ENCODE measurements at regions not wholly inside any gene's neighbourhood (a gene's known extent, or its start where the extent isn't known, plus 50 kb on each side); places are given as distances from the start of the nearest gene placed in this dataset.

DNA sequence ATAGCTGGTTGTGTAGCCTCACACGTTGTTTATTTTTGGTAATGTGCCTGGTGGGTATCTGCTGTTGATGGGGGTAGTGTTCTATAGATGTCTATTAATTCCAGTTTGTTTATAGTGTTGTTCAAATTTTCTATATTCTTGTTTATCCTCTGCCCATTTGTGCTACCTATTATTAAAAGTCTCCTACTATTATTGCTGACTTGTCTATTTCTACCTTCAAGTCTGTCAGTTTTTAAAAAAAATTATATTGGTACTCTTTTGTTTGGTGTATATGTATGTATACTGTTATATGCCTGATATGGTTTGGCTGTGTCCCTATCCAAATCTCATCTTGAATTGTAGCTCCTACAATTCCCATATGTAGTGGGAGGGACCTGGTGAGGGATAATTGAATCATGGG lies 578.6 kb downstream of the PCDH7 start:
- DNase-seq: no peak

DNA sequence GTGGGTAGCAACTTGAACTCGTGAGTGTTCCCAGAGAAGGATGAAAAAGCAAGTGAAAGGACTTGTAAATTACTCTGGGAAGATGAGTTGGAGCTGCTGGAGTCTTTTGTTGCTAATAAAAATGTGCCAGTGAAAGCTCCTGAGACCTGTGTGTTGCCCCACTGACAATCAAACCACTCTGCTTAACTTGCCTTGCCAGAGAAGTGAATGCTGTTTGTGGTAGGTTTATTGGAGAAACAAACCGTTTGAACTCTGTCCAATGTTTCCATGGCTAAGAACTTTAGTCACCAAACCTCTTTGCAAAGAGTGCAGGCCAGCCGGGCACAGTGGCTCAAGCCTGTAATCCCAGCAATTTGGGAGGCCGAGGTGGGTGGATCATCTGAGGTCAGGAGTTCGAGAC lies 586.9 kb downstream of the PCDH7 start:
- no peak for DNase-seq

DNA sequence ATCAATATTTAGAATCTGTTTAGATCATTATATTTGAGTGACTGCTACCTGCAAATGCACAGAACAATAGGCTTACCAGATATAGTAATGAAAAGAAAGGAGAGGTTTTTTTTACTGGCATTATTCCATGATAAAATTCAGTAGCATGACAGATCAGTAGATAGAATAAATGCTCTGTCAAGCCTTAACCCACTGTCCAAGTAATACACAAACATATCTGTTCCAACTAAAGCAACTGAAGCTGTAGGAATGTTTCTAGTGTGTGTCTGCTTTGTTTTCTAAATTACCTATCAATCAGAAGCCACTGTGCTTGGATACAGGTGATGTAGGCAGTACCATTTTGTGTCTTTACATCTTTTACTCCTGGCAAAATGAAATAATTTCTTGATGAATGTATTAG lies 604.6 kb downstream of the PCDH7 start:
- DNase-seq: no peak

DNA sequence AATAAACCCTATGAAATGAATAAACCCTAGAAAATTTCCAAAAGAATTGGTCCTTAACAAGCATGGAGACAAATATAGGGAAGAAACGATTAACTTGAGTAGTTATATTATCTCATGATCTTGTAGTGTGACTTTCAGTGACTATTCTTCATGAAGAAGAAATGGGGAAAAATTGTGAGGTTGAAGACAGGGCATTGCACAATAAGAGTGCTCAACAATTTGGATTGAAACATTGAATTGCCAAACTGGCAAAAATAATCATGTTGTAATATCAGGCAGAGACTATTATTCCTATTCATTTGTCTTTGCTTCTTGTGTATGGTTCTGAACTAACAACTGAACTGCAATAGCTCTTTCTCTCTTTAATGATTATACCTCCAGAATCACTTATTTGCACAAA lies 605.1 kb downstream of the PCDH7 start:
- DNase-seq: no peak

DNA sequence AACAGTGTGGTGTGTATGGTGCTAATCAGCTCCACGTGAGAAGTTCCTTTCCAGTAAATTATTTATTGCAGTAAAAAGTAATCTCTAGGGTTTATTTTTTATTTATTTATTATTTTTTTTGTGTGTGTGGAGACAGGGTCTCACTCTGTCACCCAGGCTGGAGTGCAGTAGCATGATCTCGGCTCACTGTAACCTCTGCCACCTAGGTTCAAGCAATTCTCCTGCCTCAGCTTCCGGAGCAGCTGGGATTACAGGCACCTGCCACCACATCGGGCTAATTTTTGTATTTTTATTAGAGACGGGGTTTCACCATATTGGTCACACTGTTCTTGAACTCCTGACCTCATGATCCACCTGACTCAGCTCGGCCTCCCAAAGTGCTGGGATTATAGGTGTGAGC lies 606.9 kb downstream of the PCDH7 start:
- no peak for DNase-seq

DNA sequence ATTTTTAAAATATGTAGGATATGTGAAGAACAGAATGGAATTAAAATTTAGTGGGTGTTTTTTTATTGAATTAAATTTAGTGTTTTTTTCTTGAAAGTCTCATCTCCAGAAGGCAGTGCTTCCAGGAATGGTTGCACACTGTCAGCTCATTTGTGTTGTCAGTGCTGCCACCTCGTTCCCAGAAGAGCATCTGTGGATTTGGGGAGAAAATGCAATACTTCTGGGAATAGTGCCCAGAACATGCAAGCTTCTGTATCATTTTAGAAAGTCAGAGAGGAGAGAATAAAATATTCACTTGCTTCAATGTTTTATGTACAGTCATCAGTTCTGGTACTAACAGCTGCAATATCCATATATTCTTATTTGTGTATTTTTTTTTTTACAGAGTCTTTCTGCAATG lies 608.8 kb downstream of the PCDH7 start:
- no peak for DNase-seq

DNA sequence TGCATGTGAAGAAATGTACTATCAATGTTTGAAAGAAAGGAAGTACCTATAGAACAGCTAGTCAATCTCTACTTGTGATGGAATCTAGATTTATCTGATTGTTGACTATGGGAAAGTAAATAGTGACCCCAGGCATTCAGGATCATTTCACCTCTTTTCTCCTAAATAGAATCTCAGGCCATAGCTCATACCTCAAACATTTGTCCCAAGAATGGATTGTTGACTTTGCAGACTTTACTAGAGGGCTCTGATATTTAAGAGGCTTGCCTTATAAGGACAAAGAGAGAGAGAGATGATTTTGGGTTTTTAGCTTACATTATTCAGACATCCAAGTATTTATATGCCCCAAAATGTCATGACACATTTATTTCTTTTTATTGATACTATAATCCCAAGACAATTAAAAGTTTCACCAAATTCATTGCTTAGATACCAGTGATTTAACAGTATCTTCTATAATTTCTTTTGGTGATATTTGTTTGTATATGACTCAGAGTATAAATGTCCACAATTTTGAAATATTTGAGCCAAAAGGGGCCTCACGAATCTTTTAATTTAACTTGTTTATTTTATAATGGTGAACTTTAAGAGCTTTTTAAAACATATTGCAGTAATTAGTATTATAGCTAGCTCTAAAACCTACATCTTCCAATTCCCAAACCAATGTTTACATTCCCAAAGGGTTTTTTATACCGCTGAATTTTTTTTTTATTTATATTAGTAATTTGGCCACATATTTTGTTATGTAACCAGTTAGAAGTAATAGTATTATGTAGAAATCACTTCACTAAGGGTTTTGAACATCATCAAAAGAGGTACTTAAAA lies 614.1 kb downstream of the PCDH7 start:
- no peak for DNase-seq

DNA sequence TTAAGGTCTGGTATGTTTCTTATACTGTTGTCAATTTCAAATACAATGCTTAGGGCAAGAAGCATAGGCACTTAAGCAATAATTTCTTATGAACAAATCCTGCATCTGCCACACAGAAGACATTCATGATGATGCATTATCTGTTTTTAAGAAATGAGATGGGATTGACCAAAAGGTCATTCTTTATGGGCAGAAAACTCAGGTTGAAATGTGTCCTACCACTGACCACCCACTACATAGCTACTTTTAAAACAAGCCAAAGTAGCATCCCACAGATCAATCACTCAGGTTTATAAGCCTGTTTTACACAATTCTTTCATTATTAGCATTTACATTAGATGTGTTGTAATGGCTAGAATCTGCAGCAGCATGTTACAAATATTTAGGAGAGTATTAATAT lies 617.8 kb downstream of the PCDH7 start:
- no peak for DNase-seq

DNA sequence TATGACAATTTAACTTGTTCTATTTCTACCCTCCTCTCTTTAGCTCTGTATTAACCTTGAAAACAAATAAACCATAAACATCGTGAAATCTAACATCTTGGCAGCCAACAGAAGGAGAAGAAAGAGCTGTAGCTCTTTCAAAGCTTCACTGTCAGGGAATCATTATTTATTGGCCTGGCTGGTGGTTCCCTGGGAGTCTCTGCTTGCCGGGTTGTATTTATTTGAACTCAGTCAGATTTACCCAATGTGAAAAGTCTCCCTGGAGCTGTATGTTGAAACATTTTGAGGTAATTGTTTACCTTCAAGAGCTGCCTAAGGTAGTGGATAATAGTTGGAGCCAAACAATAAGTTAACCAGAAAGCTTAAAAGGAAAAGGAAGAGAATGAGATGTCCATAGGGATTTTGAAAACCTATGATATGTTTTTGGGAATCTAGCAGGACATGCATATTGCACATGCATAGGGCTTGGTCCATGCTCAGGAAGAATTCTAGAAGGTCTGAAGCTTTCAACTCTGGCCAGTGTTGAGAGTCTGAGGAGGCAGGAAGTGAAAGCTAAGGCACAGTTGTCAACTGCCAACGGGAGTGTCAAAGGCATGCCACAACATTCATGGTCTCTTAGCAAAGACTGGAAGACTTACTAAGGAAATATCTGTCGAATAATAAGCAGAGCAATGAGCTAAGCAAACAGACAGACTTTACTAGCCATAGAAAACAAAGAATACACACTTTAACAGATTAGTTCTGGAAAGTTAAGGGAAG lies 621.6 kb downstream of the PCDH7 start:
- no peak for DNase-seq

DNA sequence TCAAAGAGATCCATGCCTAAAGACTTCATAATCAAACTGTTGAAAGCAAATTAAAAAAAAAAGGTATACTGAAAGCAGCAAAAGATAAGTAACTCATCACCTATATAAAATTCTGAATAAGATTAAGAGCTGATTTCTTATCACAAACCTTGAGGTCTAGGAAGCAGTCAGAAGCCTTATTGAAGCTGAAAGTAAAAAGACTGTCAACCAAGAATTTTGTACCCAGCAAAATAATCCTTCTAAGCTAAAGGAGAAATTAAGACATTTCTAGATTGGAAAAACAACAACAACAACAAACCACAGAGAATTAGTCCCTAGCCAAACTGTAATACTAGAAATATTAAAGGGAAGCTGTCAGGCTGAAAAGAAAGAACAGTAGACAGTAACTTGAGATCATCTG lies 622.9 kb downstream of the PCDH7 start:
- no peak for DNase-seq

DNA sequence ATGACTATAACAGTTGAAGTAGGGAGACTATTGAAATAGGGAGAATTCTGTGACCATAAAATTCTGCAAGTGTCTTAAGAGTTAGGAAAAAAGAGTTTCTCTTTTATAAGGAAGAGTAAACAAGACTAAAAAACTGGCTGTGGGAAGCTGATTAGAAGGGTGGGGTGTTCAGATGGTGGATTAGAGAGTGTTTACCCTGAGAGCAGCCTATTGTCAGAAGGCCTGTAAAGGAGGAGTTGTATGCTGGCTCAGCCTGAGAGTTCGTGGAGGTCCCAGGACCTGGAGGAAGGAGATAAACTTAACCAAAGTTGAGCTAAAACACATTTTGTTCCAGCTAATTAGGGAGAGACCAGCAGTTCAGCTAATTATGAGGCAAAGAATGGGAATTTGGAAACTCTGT lies 629.7 kb downstream of the PCDH7 start:
- DNase-seq: no peak

DNA sequence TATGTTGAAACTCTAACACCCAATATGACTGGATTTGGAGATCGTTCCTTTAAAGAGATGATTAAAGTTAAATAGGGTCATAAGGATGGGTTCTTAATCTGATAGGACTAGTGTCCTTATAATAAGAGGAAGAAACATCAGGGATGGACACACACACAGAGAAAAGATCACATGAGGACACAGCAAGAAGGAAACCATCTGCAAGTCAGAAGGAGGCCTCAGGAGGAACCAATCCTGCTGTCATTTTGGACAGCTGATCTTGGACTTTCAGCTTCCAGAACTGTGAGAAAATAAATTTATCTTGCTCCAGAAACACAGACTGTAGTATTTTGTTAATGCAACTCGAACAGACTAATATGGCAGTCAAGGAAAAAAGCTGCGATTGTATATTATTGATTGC lies 631.5 kb downstream of the PCDH7 start:
- no peak for DNase-seq

DNA sequence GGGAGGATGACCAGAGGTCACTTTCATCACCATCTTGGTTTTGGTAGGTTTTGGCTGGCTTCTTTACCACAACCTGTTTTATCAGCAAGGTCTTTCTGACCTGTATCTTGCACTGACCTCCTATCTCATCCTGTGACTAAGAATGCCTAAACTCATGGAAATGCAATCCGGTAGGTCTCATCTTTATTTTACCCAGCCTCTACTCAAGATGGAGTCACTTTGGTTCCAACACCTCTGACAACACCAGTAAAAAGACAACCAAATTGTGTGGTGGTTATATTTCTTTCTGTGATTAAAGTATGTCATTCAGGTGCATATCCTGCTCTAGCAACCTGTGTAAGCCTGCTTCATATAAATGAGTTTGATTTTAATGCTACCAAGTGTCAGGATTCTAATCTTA lies 636.7 kb downstream of the PCDH7 start:
- DNase-seq: no peak

DNA sequence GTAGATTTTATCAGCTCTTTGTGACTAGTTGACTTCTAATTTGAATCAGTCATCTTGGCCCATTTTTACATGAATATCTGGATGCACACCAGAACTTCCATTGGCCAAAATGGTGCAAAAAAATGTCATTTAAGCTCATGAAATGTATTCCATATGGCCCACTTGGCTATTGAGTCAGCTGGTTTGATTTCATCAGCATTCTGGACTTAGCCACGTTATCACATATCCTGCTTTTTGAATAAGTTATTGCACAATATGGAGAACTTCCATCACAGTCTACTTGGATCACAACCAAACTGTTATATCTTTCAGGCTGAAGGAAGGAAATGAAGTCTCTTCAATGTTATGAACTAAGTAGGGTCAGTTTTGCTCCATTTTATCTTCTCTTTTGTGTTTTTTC lies 640.6 kb downstream of the PCDH7 start:
- no peak for DNase-seq

DNA sequence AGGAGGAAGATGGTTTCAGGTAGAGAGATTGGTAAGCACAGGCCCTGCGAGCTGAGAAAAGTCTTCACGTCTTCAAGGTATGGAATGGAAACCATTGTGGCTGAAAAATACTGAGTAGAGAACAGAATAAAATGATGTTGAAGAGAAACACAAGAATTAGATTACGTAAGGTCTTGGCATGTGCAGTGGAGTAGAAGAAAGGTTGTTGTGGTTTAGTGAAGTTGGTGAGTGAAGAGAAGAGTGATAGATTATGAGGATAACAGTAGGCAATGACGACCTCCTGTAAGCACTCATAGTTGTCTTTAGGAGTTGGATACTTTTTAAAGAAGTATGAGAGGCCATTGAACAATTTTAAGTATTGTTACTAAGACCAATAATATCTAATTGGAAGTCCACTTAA lies 642.6 kb downstream of the PCDH7 start:
- DNase-seq: peak; percentile 2

DNA sequence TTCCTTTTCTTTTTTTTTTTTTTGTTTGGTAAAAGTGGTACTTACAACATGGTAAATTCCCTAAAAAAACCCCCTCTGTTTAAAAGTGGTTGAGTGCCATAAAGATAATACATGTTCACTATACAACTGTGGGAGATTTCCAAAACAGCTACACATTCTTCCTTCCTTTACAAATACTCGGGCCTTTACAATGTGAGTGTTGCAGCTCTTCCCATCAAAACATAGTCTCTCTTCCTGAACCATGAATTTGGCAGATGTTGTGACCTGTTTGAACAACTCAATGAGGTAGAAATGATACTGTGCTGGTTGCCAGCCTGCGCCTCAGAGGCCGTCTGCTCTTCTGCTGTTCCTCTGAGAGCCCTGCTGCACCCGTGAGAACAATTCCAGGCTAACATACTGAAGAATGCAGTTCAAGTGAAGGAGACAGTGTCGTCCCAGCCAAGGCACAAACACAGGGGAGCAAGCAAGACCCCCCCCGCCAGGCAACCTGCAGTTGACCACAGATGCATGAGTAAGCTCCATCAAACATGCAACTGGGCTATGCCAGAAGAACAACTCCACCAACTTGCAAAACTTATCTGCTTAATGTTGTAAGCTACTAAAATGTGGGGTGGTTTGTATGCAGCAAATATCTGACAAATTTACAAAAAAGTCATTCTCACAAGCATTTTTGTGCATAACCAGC lies 645.0 kb downstream of the PCDH7 start:
- no peak for DNase-seq

DNA sequence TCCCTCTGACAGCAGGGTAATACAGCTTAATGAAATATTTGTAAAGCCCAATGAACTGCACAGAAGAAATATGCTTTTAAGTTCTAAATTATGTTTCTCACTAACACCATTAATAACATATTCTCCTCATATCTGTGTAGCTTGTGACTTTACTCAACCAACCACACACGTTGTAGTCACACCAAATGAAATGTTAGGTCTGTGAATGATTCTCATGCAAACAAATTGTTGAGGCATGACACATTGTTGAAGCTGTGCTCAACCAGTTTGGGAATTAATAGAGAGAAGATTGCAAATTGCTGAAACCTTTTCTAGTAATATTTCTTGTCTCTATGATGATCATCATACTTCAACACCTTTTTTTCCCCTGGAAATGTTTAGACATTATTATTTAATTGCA lies 645.9 kb downstream of the PCDH7 start:
- peak; percentile 56 for DNase-seq

DNA sequence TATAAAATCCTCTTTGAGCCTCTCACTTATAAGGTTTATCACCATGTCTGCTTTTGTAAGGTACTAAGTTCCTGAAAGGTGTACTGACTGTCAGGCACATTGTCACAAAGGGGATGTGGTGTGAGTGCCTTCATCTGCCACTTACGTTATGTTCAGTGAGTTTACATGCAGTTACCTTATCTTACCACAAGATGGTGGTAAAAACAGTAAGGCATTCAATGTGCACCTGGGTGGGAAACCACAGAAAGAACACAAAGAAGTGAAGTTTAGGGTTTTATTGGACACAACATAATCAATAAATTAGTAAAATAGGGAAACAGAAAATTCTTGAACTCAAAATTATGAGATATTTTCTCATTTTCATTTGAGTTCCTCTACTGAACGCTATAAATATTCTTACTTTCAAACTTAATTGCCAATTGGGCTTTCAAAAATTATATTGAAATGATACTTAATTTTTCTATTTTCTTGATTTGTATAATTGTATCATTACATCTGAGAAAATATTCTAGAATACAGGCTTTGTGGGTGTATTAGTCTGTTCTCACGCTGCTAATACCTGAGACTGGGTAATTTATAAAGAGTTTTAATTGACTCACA lies 650.8 kb downstream of the PCDH7 start:
- DNase-seq: peak; percentile 63

DNA sequence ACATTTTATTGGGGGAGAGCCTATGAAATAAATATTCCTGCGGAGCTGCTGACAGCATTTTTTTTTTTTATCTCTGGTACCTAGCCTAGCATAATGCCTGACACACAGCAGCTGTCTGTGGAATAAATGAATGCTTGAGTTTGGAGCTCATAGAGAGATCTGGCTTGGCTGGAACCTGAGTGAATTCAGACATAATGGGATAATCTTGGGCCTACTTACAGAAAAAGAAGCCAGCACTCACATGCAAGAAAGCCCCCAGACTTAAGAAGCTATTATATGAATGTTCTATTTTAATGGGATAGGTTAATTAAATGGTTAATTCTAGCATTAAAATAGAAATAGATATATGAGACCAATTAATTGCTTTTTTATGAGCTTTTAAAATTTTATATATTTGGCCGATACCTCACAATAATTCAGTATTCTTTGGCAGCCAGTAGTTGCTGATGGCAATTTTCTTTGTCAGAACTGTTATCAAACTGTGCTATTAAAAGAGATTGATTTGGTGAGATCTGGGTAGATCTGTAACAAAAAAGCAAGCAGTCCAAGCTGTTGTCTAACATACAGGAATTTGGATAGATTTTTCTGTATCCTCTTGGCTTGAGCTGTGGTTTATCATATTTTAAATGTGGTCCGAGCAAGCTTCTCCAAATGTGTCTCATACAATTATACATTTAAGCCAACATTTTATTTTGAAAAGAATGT lies 654.2 kb downstream of the PCDH7 start:
- DNase-seq: no peak

DNA sequence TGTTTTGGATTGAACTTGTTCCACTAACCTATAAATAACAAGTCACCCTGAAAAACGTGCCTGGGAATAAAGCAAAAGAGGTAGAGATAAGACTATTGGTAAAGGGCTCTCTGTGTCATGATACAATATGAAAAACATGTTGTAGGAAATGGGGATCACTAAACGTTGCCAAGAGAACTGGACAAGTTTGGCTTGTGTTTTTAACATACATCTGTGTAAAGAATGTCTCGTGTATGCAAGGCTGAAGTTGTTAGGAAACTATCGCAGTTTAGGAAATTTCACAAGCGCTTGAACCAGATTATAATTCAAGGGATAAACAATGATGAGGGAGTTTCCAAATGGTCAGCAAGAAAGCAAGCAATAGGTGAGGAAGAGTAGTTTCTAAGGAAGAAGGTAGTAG lies 655.8 kb downstream of the PCDH7 start:
- DNase-seq: no peak

DNA sequence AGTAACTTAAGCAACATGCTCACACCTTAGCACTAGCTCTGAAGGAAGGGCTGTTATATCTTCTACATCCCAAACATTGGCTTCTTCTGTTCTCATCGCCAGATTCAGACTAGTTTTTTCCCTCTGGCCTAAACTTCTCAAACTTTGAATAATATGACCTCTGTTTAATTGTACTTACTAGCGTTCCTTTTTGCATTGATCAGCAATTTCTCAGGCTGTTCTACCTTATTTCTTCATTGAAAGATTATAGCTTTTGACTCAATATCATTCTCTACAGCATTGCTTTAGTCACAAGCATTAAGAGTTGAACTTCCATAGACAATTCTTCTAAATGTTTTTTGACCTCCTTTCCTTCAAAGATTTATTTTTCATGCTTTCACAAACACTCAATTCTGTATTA lies 659.2 kb downstream of the PCDH7 start:
- DNase-seq: no peak

DNA sequence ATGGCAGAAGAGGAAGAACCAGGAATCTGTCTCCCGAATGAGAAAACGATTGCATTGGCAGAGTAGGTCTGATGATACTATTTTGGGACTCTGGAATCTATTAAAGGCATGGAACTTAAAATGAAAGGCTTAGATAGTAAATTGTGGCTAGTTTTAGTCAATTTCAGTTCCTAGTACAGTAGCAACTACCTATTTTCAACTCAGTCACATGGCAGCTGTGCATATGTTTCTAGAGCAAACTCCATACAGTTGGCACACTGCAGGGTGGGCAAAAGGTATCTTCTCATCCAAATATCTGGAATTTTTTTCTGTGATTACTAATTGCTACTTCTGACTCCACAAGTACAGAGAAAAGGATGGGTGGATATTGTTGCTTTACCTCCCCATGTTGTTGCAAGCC lies 663.6 kb downstream of the PCDH7 start:
- DNase-seq: no peak

DNA sequence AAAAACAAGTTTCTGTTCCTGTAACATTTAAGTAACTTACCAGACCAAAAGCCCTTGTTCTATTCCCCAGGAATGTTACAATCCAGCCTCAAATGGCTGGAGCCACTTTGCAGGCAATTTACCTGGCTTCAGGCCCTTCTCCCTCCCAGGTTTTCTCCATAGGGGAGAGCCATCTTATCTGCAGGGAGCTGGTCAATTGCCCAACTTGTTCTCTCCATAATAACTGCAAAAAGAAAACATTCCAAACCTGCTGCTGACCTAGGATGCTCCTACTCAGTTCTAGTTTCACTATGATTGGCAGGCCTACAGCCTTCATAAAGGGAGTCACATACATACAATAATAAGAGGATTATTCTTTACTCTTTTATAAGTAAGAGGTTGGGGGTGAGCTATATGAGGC lies 670.7 kb downstream of the PCDH7 start:
- DNase-seq: no peak
